ENCODE measurements at regions not wholly inside any gene's neighbourhood (a gene's known extent, or its start where the extent isn't known, plus 50 kb on each side); places are given as distances from the start of the nearest gene placed in this dataset.

GRCh38 chr2:20144861-20145260 lies 80.1 kb downstream of the SDC1 start:
- Histone ChIP-seq H3K9ac (ENCODE audit: low read length) (no peak overlapping the region), H2AFZ (ENCODE audit: insufficient read depth, low read depth, low read length, poor library complexity, severe bottlenecking) (no peak overlapping the region), H3K27ac (ENCODE audit: low read length in 2 of 2) (no peak overlapping the region), H3K36me3 (replicated peaks in 1 of 2; ENCODE audit: control extremely low read depth in 1 of 2, control insufficient read depth in 1 of 2, extremely low read depth in 1 of 2, insufficient read depth in 2 of 2, low read length in 1 of 2) (no peaks in the 10 kb centered on the region), H3K79me2 (ENCODE audit: control insufficient read depth, insufficient read depth, low read length) (no peaks in the 10 kb centered on the region), H3K4me1 (ENCODE audit: control insufficient read depth in 2 of 2, insufficient read depth in 2 of 2, low read length in 2 of 2) (no peaks in the 10 kb centered on the region), H3K27me3 (replicated peaks in 1 of 4; ENCODE audit: control extremely low read depth in 1 of 4, control insufficient read depth in 3 of 4, insufficient read depth in 4 of 4, low read length in 3 of 4) (peaks cover 0 to 5% (median 0%) of the 10 kb centered on the region in 4 experiments), H3K4me3 (ENCODE audit: control extremely low read depth in 1 of 5, extremely low read depth in 1 of 5, insufficient read depth in 1 of 5, low read depth in 2 of 5, low read length in 4 of 5) (no peak overlapping the region), H3K4me2 (replicated peaks; ENCODE audit: low read depth, low read length, poor library complexity, severe bottlenecking) (no peak overlapping the region), H4K20me1 (ENCODE audit: control insufficient read depth, insufficient read depth, low read length, poor library complexity, severe bottlenecking) (no peaks in the 10 kb centered on the region), H3K9me3 (ENCODE audit: control extremely low read depth in 1 of 3, control insufficient read depth in 2 of 3, insufficient read depth in 1 of 3, low read length in 2 of 3) (peaks cover 0 to 3% (median 0%) of the 10 kb centered on the region in 3 donors)
- Mint-ChIP-seq H3K27ac (no peak overlapping the region), H3K27me3 (peaks cover 34% of the 10 kb centered on the region), H3K4me3 (no peak overlapping the region), H3K4me1 (peaks cover 2% of the 10 kb centered on the region), H3K9me3 (ENCODE audit: insufficient read depth) (no peaks in the 10 kb centered on the region)
- ChIA-PET POLR2A (no interaction called here), CTCF (no interaction called here)
- DNase-seq = no peak
- ATAC-seq (ENCODE audit: low read depth) = no peak
- intact Hi-C loops (cut with micrococcal nuclease) = no loop called here
- no peak for TF ChIP-seq EZH2 (IDR thresholded peaks at IDR 0.05; ENCODE audit: borderline replicate concordance, insufficient read depth, low read depth, low read length, poor library complexity, severe bottlenecking)
- no peak for TF ChIP-seq CTCF (IDR thresholded peaks at IDR 0.05)
- WGBS (ENCODE audit: insufficient coverage) = 94% methylated on average over 4 of the region's 6 CpGs

GRCh38 chr2:20144196-20144595 lies 80.7 kb downstream of the SDC1 start:
- Histone ChIP-seq H3K9me3 (ENCODE audit: control extremely low read depth in 1 of 3, control insufficient read depth in 2 of 3, insufficient read depth in 1 of 3, low read length in 2 of 3) (peaks cover 0 to 3% (median 0%) of the 10 kb centered on the region in 3 donors), H3K4me2 (replicated peaks; ENCODE audit: low read depth, low read length, poor library complexity, severe bottlenecking) (no peak overlapping the region), H2AFZ (ENCODE audit: insufficient read depth, low read depth, low read length, poor library complexity, severe bottlenecking) (no peak overlapping the region), H3K27me3 (replicated peaks in 1 of 4; ENCODE audit: control extremely low read depth in 1 of 4, control insufficient read depth in 3 of 4, insufficient read depth in 4 of 4, low read length in 3 of 4) (peaks cover 0 to 5% (median 0%) of the 10 kb centered on the region in 4 experiments), H3K79me2 (ENCODE audit: control insufficient read depth, insufficient read depth, low read length) (no peaks in the 10 kb centered on the region), H3K36me3 (replicated peaks in 1 of 2; ENCODE audit: control extremely low read depth in 1 of 2, control insufficient read depth in 1 of 2, extremely low read depth in 1 of 2, insufficient read depth in 2 of 2, low read length in 1 of 2) (no peaks in the 10 kb centered on the region), H3K4me1 (ENCODE audit: control insufficient read depth in 2 of 2, insufficient read depth in 2 of 2, low read length in 2 of 2) (no peaks in the 10 kb centered on the region), H3K9ac (ENCODE audit: low read length) (no peak overlapping the region), H4K20me1 (ENCODE audit: control insufficient read depth, insufficient read depth, low read length, poor library complexity, severe bottlenecking) (no peaks in the 10 kb centered on the region), H3K4me3 (ENCODE audit: control extremely low read depth in 1 of 5, extremely low read depth in 1 of 5, insufficient read depth in 1 of 5, low read depth in 2 of 5, low read length in 4 of 5) (no peak overlapping the region), H3K27ac (ENCODE audit: low read length in 2 of 2) (no peak overlapping the region)
- 100% methylated on average over 1 of the region's 1 CpG for WGBS (ENCODE audit: insufficient coverage)
- Mint-ChIP-seq H3K27ac (no peak overlapping the region), H3K27me3 (peaks cover 28% of the 10 kb centered on the region), H3K4me1 (peaks cover 2% of the 10 kb centered on the region), H3K4me3 (no peak overlapping the region), H3K9me3 (ENCODE audit: insufficient read depth) (no peaks in the 10 kb centered on the region)
- POLR2A ChIA-PET = no interaction called here
- TF ChIP-seq EZH2 (IDR thresholded peaks at IDR 0.05; ENCODE audit: borderline replicate concordance, insufficient read depth, low read depth, low read length, poor library complexity, severe bottlenecking) = no peak
- no peak for TF ChIP-seq CTCF (IDR thresholded peaks at IDR 0.05)
- DNase-seq (no peak), ATAC-seq (ENCODE audit: low read depth) (no peak)
- intact Hi-C loops (cut with micrococcal nuclease) = no loop called here
- CTCF ChIA-PET = no interaction called here

Data from B cell (primary cell).